Transverse colon (tissue), 4 donors: ENCODE measurements at regions not wholly inside any gene's neighbourhood (a gene's known extent, or its start where the extent isn't known, plus 50 kb on each side); places are given as distances from the start of the nearest gene placed in this dataset.

Experiments
- DNase-seq: peaks from one replicate; pipeline ENCODE4 v3.0.0-alpha.2; 2019
- H3K27ac ChIP-seq, 4 donors: fragments of 200-600 bp; sonication (generic); 2 replicates each; pipeline ENCODE4 v1.5.1; 2016 to 2018; ENCODE audit warnings: inconsistent platforms in 4 of 4
- H3K27me3 ChIP-seq: fragments of 200-600 bp; sonication (generic); 2 replicates; pipeline ENCODE4 v1.5.1; 2017; ENCODE audit warnings: inconsistent platforms
- H3K36me3 ChIP-seq, 4 donors: fragments of 200-600 bp; sonication (generic); 2 replicates each; pipeline ENCODE4 v1.5.1; 2017 to 2019; ENCODE audit warnings: inconsistent platforms in 4 of 4
- H3K4me1 ChIP-seq, 4 donors: fragments of 200-600 bp; sonication (generic); 2 replicates each; pipeline ENCODE4 v1.5.1; 2017 to 2020; ENCODE audit warnings: inconsistent platforms in 4 of 4
- H3K4me3 ChIP-seq, 4 donors: fragments of 200-600 bp; sonication (generic); 1 replicate in 1 of 4; 2 replicates in 3 of 4; pipeline versions ENCODE4 v1.5.1 to v1.6.1; 2017 to 2019; ENCODE audit warnings: inconsistent platforms in 4 of 4
- H3K9me3 ChIP-seq, 2 donors: fragments of 200-600 bp; sonication (generic); 2 replicates each; pipeline ENCODE4 v1.5.1; 2017 to 2019; ENCODE audit warnings: inconsistent platforms in 2 of 2
- EP300 ChIP-seq: sonication (generic); formaldehyde crosslinking; IDR thresholded peaks from one replicate; pipeline ENCODE4 v1.6.1; 2017; ENCODE audit warnings: antibody characterized with exemption, low read depth
- POLR2A ChIP-seq: fragments of 450-650 bp; IDR thresholded peaks from one replicate; pipeline ENCODE4 v1.6.1; 2016; ENCODE audit warnings: antibody characterized with exemption, mild to moderate bottlenecking, moderate library complexity
- POLR2AphosphoS5 ChIP-seq, 3 donors: sonication (generic); formaldehyde crosslinking; IDR thresholded peaks; one replicate each; pipeline ENCODE4 v1.6.1; 2016; ENCODE audit warnings: antibody characterized with exemption in 3 of 3
- WGBS, 2 donors: methylation state at CpG; one replicate each; pipeline ENCODE4 v1.1.5; 2018; ENCODE audit warnings: low coverage in 1 of 2; 5-methylcytosine and 5-hydroxymethylcytosine counted together
- in situ Hi-C, 4 donors: fragments of 200-750 bp; cut with MboI; loops; one replicate each; pipeline versions ENCODE4 v1.15.0 to v1.15.1; 2017; ENCODE audit warnings: low sequenced_read_pairs in 3 of 4, low pct_ligation_motif_present in 1 of 4, low pct_unique_long_range_greater_than_20kb in 1 of 4
- intact Hi-C: fragments of 100-400 bp; cut with DNase I; formaldehyde crosslinking; loops from one replicate; pipeline ENCODE4 v1.15.1; 2023; ENCODE audit warnings: low total_unique reads
- TF ChIP-seq, protein P1 (sequence below), 5 experiments: fragments of 200-600 bp in 3 of 5; fragments of 450-650 bp in 2 of 5; sonication (generic) in 3 of 5; IDR thresholded peaks; 1 replicate in 2 of 5; 2 replicates in 3 of 5; pipeline ENCODE4 v1.5.1; 2016 to 2017; ENCODE audit warnings: antibody characterized with exemption in 5 of 5, inconsistent platforms in 3 of 5, mild to moderate bottlenecking in 2 of 5, moderate library complexity in 1 of 5

DNA sequence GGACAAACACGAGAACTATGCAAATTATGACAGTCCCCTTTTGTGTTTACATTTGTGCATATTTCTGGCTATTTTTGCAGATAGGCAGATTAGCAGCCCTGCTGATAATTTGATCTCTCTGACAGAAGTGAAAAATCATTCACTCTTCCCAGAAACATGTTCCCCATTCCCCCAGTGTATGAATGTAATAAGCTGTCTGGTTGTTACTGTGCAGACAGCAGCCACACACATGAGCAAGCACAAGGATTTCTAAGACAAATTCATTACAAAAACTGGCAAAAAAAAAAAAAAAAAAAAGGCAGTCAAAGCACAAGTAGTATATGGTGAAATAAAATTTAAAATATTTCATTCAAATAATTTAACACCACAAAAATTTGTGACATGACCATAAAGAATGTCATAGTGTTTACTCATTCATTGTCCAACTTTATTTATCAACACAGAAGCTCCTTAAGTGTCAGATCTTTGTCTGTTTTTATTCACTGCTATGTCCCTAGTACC is 95.5 kb upstream of the VGLL2 start:
- intact Hi-C loops, result loop anchor here (5.0 kb wide), 1 partner anchor 1192 kb away; no protein-coding TSS in a partner anchor
- WGBS, 2 donors, result 38 to 51% methylated on average over 1 of the region's 1 CpG
- in situ Hi-C loops, result no loop called here
- no peak overlapping the region for H3K27ac ChIP-seq
- no peaks in the 10 kb centered on the region for H3K9me3 ChIP-seq
- no peak overlapping the region for H3K4me3 ChIP-seq
- TF ChIP-seq, protein P1, sequence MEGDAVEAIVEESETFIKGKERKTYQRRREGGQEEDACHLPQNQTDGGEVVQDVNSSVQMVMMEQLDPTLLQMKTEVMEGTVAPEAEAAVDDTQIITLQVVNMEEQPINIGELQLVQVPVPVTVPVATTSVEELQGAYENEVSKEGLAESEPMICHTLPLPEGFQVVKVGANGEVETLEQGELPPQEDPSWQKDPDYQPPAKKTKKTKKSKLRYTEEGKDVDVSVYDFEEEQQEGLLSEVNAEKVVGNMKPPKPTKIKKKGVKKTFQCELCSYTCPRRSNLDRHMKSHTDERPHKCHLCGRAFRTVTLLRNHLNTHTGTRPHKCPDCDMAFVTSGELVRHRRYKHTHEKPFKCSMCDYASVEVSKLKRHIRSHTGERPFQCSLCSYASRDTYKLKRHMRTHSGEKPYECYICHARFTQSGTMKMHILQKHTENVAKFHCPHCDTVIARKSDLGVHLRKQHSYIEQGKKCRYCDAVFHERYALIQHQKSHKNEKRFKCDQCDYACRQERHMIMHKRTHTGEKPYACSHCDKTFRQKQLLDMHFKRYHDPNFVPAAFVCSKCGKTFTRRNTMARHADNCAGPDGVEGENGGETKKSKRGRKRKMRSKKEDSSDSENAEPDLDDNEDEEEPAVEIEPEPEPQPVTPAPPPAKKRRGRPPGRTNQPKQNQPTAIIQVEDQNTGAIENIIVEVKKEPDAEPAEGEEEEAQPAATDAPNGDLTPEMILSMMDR (IDR thresholded peaks at IDR 0.05), result no peak
- TF ChIP-seq EP300 (no peak), POLR2A (no peak), POLR2AphosphoS5 (IDR thresholded peaks at IDR 0.05) (no peak)
- peaks cover 0 to 3% (median 0%) of the 10 kb centered on the region in 4 donors for H3K4me1 ChIP-seq
- no peaks in the 10 kb centered on the region for H3K36me3 ChIP-seq
- no peaks in the 10 kb centered on the region for H3K27me3 ChIP-seq
- DNase-seq, result no peak

DNA sequence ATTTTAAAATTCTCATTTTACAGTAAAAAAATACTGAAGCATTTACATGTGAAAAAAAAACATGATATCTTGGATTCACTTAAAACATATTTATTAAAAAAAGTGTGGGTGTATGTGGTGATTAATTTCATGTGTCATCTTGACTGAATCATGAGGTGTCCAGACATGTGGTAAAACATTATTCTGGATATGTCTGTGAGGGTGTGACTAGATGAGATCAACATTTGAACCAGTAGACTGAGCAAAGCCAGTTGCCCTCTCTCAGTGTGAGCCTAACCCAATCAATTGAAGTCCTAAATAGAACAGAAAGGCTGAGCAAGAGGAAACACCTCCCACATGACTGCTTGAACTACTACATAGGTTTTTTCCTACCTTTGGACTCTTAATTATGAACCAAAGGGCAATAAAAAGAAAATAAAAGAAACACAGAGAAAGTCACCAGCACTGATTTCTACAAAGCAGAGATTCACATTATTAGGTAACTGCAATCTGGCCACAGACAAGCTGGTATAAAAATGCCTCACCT is 90.5 kb upstream of the VGLL2 start:
- no peak for DNase-seq
- Histone ChIP-seq H3K27me3 (no peaks in the 10 kb centered on the region), H3K4me3 (no peak overlapping the region), H3K9me3 (no peaks in the 10 kb centered on the region), H3K36me3 (no peaks in the 10 kb centered on the region), H3K4me1 (peaks cover 0 to 3% (median 0%) of the 10 kb centered on the region in 4 donors), H3K27ac (no peak overlapping the region)
- TF ChIP-seq POLR2AphosphoS5 (IDR thresholded peaks at IDR 0.05), result no peak
- in situ Hi-C loops, result no loop called here
- intact Hi-C loops, result no loop called here

DNA sequence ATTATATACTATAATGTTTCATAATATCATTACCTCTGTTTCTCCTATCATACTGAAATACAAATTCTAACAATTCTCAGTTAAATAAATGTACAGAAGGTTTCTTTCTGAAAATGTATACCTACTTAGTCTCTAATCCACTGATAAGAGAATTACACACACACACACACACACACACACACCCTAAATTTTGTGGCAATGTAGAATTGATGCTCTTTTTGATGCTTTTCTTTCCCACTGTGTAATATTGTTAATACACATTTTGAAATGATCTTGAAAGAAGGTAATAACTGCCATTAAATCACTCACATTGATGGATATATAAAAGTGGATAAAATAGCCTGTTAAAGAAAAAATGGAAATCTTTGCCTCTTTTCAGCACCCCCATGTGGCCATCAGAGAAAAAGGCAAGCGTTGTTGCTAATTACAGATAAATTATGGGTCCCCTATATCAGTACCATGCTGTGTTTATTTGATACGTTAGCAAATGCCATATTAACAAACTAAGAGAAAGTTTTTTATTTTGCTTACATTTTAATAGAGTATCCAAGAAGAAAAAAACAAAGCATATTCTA is 76.6 kb upstream of the VGLL2 start:
- Histone ChIP-seq H3K9me3 (no peaks in the 10 kb centered on the region), H3K4me3 (no peak overlapping the region), H3K4me1 (no peaks in the 10 kb centered on the region), H3K27me3 (no peaks in the 10 kb centered on the region), H3K36me3 (no peaks in the 10 kb centered on the region), H3K27ac (no peak overlapping the region)
- intact Hi-C loops, result no loop called here
- 4 to 13% methylated on average over 2 of the region's 2 CpGs for WGBS, 2 donors
- TF ChIP-seq POLR2AphosphoS5 (IDR thresholded peaks at IDR 0.05), result no peak
- TF ChIP-seq POLR2A, result no peak
- TF ChIP-seq, protein P1 (IDR thresholded peaks at IDR 0.05), result peak; percentile 25 to 37 (median 29)
- TF ChIP-seq EP300, result no peak
- in situ Hi-C loops, result no loop called here
- no peak for DNase-seq

DNA sequence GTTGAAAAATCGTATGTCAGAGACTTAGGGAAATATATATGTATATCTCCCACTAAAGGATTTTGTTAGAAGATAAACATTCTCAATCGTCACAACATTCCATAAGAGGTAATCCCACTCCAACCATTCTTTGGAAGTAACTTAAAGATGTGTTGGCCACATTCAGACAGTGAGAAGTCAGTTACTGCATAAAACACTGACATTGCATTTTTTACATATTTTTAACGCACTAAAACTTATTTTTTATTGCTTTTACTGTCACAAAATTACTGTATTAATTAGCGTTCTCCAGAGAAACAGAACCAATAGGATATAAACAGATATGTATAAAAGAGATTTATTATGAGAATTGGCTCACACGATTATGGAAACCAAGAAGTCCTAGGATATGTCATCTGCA is 74.3 kb upstream of the VGLL2 start:
- intact Hi-C loops, result no loop called here
- WGBS, 2 donors, result 77 to 79% methylated on average over 5 of the region's 5 CpGs
- TF ChIP-seq EP300 (no peak), POLR2AphosphoS5 (IDR thresholded peaks at IDR 0.05) (no peak), POLR2A (no peak)
- TF ChIP-seq, protein P1 (IDR thresholded peaks at IDR 0.05), result no peak
- Histone ChIP-seq H3K4me3 (no peak overlapping the region), H3K36me3 (no peaks in the 10 kb centered on the region), H3K4me1 (no peaks in the 10 kb centered on the region), H3K27ac (no peak overlapping the region), H3K9me3 (no peaks in the 10 kb centered on the region), H3K27me3 (no peaks in the 10 kb centered on the region)
- no peak for DNase-seq
- in situ Hi-C loops, result no loop called here

DNA sequence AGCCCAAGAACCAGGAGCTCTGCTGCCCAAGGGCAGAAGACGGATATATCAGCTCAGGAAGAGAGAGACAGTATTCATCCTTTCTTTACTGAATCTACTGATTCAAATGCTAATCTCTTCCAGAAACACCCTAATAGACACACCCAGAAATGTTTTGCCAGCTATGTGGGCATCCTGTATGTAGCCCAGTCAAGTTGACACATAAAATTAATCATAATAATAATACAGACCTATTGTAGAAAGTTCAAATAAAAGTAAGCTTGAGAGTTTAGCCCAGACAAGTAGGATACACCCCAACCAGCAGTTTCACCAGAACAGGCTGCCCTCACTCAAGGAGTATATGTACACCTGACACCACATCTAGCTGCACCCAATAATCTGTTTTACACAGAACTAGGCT is 73.9 kb upstream of the VGLL2 start:
- DNase-seq, result no peak
- WGBS, 2 donors, result 81 to 100% methylated on average over 1 of the region's 1 CpG
- Histone ChIP-seq H3K4me3 (no peak overlapping the region), H3K36me3 (no peaks in the 10 kb centered on the region), H3K4me1 (no peaks in the 10 kb centered on the region), H3K27me3 (no peaks in the 10 kb centered on the region), H3K9me3 (no peaks in the 10 kb centered on the region), H3K27ac (no peak overlapping the region)
- TF ChIP-seq POLR2A (no peak), EP300 (no peak), POLR2AphosphoS5 (IDR thresholded peaks at IDR 0.05) (no peak)
- TF ChIP-seq, protein P1 (IDR thresholded peaks at IDR 0.05), result no peak
- in situ Hi-C loops (no loop called here), intact Hi-C loops (no loop called here)
